NCI-H1092 (cell line): ENCODE measurements at regions not wholly inside any gene's neighbourhood (a gene's known extent, or its start where the extent isn't known, plus 50 kb on each side); places are given as distances from the start of the nearest gene placed in this dataset.
"Not testable (repeated sequence)": the region's sequence is repeated elsewhere in the genome, so short reads cannot be mapped to it uniquely, and the experiment has no call there.

Experiments used
- DNase-seq: peaks from one replicate; lab custom pipeline; 2025; lab: John Stamatoyannopoulos, UW

GRCh38 chr6:104676679-104677078 lies 183.0 kb downstream of the HACE1 start:
- DNase-seq, result not testable (repeated sequence)

GRCh38 chr6:104675161-104675560 lies 184.6 kb downstream of the HACE1 start:
- DNase-seq, result not testable (repeated sequence)

- DNase-seq, result not testable (repeated sequence)
Observed at GRCh38 chr6:104673078-104673477, 186.6 kb downstream of the HACE1 start.

- DNase-seq, result not testable (repeated sequence)
Observed at GRCh38 chr6:104671591-104671891, 188.2 kb downstream of the HACE1 start.

GRCh38 chr6:104670834-104671590 lies 188.7 kb downstream of the HACE1 start:
- not testable (repeated sequence) for DNase-seq

- DNase-seq, result no peak
Observed at GRCh38 chr6:104669483-104669882, 190.2 kb downstream of the HACE1 start.

- no peak for DNase-seq
Observed at GRCh38 chr6:104656235-104656634, 203.5 kb downstream of the HACE1 start.

GRCh38 chr6:104653781-104654180 lies 205.9 kb downstream of the HACE1 start:
- DNase-seq, result no peak

GRCh38 chr6:104648347-104648746 lies 211.4 kb downstream of the HACE1 start:
- DNase-seq, result no peak

GRCh38 chr6:104644848-104645247 lies 214.9 kb downstream of the HACE1 start:
- DNase-seq, result no peak

GRCh38 chr6:104642871-104643270 lies 216.8 kb downstream of the HACE1 start:
- DNase-seq, result no peak

GRCh38 chr6:104640761-104641160 lies 219.0 kb downstream of the HACE1 start:
- DNase-seq, result no peak

GRCh38 chr6:104640150-104640700 lies 219.5 kb downstream of the HACE1 start:
- no peak for DNase-seq

- DNase-seq, result no peak
Observed at GRCh38 chr6:104639668-104640067, 220.1 kb downstream of the HACE1 start.

- DNase-seq, result no peak
Observed at GRCh38 chr6:104638841-104639290, 220.9 kb downstream of the HACE1 start.

GRCh38 chr6:104633125-104633524 lies 226.6 kb downstream of the HACE1 start:
- no peak for DNase-seq

GRCh38 chr6:104632588-104632987 lies 227.1 kb downstream of the HACE1 start:
- no peak for DNase-seq

- no peak for DNase-seq
Observed at GRCh38 chr6:104630955-104631354, 228.8 kb downstream of the HACE1 start.

GRCh38 chr6:104630522-104630921 lies 229.2 kb downstream of the HACE1 start:
- DNase-seq, result no peak

GRCh38 chr6:104629826-104630225 lies 229.9 kb downstream of the HACE1 start:
- DNase-seq, result no peak

- no peak for DNase-seq
Observed at GRCh38 chr6:104625536-104625935, 234.2 kb downstream of the HACE1 start.

- no peak for DNase-seq
Observed at GRCh38 chr6:104623052-104623690, 236.5 kb downstream of the HACE1 start.

- DNase-seq, result no peak
Observed at GRCh38 chr6:104621396-104621795, 238.3 kb downstream of the HACE1 start.
